ENCODE measurements at regions not wholly inside any gene's neighbourhood (a gene's known extent, or its start where the extent isn't known, plus 50 kb on each side); places are given as distances from the start of the nearest gene placed in this dataset.

- H3K4me3 ChIP-seq (ENCODE audit: low read depth, low read length): no peak overlapping the region
- DNase-seq (ENCODE audit: low read depth): no peak
- TF ChIP-seq CTCF (IDR thresholded peaks at IDR 0.05; ENCODE audit: low read depth, low read length, missing control alignments): no peak
Observed at GRCh38 chr6:91653076-91653723, 1066.3 kb upstream of the MAP3K7 start.

- no peak overlapping the region for H3K4me3 ChIP-seq (ENCODE audit: low read depth, low read length)
- TF ChIP-seq CTCF (IDR thresholded peaks at IDR 0.05; ENCODE audit: low read depth, low read length, missing control alignments): no peak
- DNase-seq (ENCODE audit: low read depth): no peak
Observed at GRCh38 chr6:91646649-91647048, 1059.8 kb upstream of the MAP3K7 start.

GRCh38 chr6:91645811-91646210 lies 1058.9 kb upstream of the MAP3K7 start:
- DNase-seq (ENCODE audit: low read depth): no peak

GRCh38 chr6:91637217-91637616 lies 1050.3 kb upstream of the MAP3K7 start:
- TF ChIP-seq CTCF (IDR thresholded peaks at IDR 0.05; ENCODE audit: low read depth, low read length, missing control alignments): no peak
- DNase-seq (ENCODE audit: low read depth): no peak
- H3K4me3 ChIP-seq (ENCODE audit: low read depth, low read length): no peak overlapping the region

More at GRCh38 chr6:91645811-91646210, 1058.9 kb upstream of the MAP3K7 start:
- H3K4me3 ChIP-seq (ENCODE audit: low read depth, low read length): no peak overlapping the region
- no peak for TF ChIP-seq CTCF (IDR thresholded peaks at IDR 0.05; ENCODE audit: low read depth, low read length, missing control alignments)

GRCh38 chr6:91634791-91635190 lies 1047.9 kb upstream of the MAP3K7 start:
- DNase-seq (ENCODE audit: low read depth): no peak
- no peak for TF ChIP-seq CTCF (IDR thresholded peaks at IDR 0.05; ENCODE audit: low read depth, low read length, missing control alignments)
- no peak overlapping the region for H3K4me3 ChIP-seq (ENCODE audit: low read depth, low read length)

- no peak for TF ChIP-seq CTCF (IDR thresholded peaks at IDR 0.05; ENCODE audit: low read depth, low read length, missing control alignments)
- no peak for DNase-seq (ENCODE audit: low read depth)
- H3K4me3 ChIP-seq (ENCODE audit: low read depth, low read length): no peak overlapping the region
Observed at GRCh38 chr6:91633374-91634111, 1046.7 kb upstream of the MAP3K7 start.
